Hepatocyte (in vitro differentiated cells): ENCODE measurements at regions not wholly inside any gene's neighbourhood (a gene's known extent, or its start where the extent isn't known, plus 50 kb on each side); places are given as distances from the start of the nearest gene placed in this dataset.
A peak's percentile ranks its signal among the peaks of the same experiment; 100 is the strongest.

Source experiments
- DNase-seq: peaks from one replicate; pipeline ENCODE4 v3.0.0-alpha.2; 2016; ENCODE audit warnings: low spot score
- H2AFZ ChIP-seq: fragments of 200-600 bp; sonication (generic); 2 replicates; pipeline ENCODE4 v1.6.0; 2016; ENCODE audit warnings: antibody characterized with exemption, mild to moderate bottlenecking
- H3K27ac ChIP-seq: fragments of 200-600 bp; sonication (generic); 2 replicates; pipeline ENCODE4 v1.5.1; 2016; ENCODE audit warnings: mild to moderate bottlenecking
- H3K27me3 ChIP-seq: fragments of 200-600 bp; sonication (generic); 2 replicates; pipeline ENCODE4 v1.6.1; 2016
- H3K36me3 ChIP-seq: fragments of 200-600 bp; sonication (generic); replicated peaks from 2 replicates; pipeline ENCODE4 v1.5.1; 2016; ENCODE audit warnings: low read depth; ENCODE audit not compliant: insufficient read depth
- H3K4me1 ChIP-seq: fragments of 200-600 bp; sonication (generic); 2 replicates; pipeline ENCODE4 v1.5.1; 2016; ENCODE audit warnings: mild to moderate bottlenecking, moderate library complexity; ENCODE audit not compliant: insufficient read depth
- H3K4me2 ChIP-seq: fragments of 200-600 bp; sonication (generic); 2 replicates; pipeline ENCODE4 v1.6.0; 2016
- H3K4me3 ChIP-seq: fragments of 200-600 bp; sonication (generic); 2 replicates; pipeline ENCODE4 v1.5.1; 2016; ENCODE audit warnings: mild to moderate bottlenecking
- H3K79me2 ChIP-seq: fragments of 200-600 bp; sonication (generic); 2 replicates; pipeline ENCODE4 v1.6.0; 2017; ENCODE audit warnings: mild to moderate bottlenecking
- H3K9me2 ChIP-seq: fragments of 200-600 bp; sonication (generic); replicated peaks from 2 replicates; pipeline ENCODE4 v1.6.0; 2017; ENCODE audit warnings: mild to moderate bottlenecking; ENCODE audit not compliant: insufficient read depth
- H3K9me3 ChIP-seq: fragments of 200-600 bp; sonication (generic); 2 replicates; pipeline ENCODE4 v1.5.1; 2016; ENCODE audit warnings: low read depth, mild to moderate bottlenecking
- H4K20me1 ChIP-seq: fragments of 200-600 bp; sonication (generic); 2 replicates; pipeline ENCODE4 v1.6.0; 2016; ENCODE audit warnings: mild to moderate bottlenecking; ENCODE audit not compliant: insufficient read depth, poor library complexity, severe bottlenecking
- EZH2 ChIP-seq: fragments of 200-600 bp; sonication (generic); IDR thresholded peaks from 2 replicates; pipeline ENCODE4 v1.6.1; 2016; ENCODE audit warnings: antibody characterized with exemption, mild to moderate bottlenecking, borderline replicate concordance
- EZH2phosphoT487 ChIP-seq: fragments of 200-600 bp; sonication (generic); IDR thresholded peaks from one replicate; pipeline ENCODE4 v1.6.1; 2018; ENCODE audit warnings: antibody characterized with exemption, mild to moderate bottlenecking, low read depth, moderate library complexity; ENCODE audit not compliant: unreplicated experiment, severe bottlenecking
- WGBS: methylation state at CpG from one replicate; pipeline ENCODE4 v1.1.6; 2016; ENCODE audit warnings: low lambda C conversion rate; ENCODE audit errors: missing lambda C conversion rate; 5-methylcytosine and 5-hydroxymethylcytosine counted together
- TF ChIP-seq, protein P1 (sequence below): fragments of 200-600 bp; sonication (generic); IDR thresholded peaks from 2 replicates; pipeline ENCODE4 v1.5.1; 2016; ENCODE audit warnings: antibody characterized with exemption, mild to moderate bottlenecking; ENCODE audit not compliant: poor library complexity

DNA sequence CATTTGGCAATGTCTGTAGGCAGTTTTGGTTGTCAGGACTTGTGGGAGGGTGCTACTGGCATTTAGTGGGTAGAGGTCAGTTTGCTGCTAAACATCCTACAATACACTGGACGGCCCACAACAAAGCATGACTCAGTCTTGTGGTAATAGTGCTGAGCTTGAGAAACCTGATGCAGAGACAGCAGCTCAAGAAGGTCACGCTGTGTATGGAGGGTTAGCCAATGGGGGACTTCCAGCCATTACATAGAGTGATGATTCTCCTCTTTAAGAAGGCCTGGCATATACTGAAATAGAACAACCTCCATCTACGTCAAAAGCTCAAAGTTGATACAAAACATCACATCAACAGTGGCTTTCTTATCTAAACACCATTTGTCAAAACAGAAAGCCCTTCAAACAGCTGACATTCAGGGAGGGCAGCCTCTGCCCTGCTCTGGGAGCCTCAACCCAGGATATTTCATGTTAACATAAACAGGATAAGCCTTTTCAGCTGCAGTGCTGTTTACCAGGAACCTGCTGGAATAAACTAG lies 143.0 kb downstream of the GPBP1 start:
- 44% methylated on average over 3 of the region's 3 CpGs for WGBS
- no peak overlapping the region for H2AFZ ChIP-seq
- peak; percentile 74 for DNase-seq
- H3K9me3 ChIP-seq: no peaks in the 10 kb centered on the region
- no peaks in the 10 kb centered on the region for H3K79me2 ChIP-seq
- H3K27me3 ChIP-seq: no peaks in the 10 kb centered on the region
- TF ChIP-seq, protein P1, sequence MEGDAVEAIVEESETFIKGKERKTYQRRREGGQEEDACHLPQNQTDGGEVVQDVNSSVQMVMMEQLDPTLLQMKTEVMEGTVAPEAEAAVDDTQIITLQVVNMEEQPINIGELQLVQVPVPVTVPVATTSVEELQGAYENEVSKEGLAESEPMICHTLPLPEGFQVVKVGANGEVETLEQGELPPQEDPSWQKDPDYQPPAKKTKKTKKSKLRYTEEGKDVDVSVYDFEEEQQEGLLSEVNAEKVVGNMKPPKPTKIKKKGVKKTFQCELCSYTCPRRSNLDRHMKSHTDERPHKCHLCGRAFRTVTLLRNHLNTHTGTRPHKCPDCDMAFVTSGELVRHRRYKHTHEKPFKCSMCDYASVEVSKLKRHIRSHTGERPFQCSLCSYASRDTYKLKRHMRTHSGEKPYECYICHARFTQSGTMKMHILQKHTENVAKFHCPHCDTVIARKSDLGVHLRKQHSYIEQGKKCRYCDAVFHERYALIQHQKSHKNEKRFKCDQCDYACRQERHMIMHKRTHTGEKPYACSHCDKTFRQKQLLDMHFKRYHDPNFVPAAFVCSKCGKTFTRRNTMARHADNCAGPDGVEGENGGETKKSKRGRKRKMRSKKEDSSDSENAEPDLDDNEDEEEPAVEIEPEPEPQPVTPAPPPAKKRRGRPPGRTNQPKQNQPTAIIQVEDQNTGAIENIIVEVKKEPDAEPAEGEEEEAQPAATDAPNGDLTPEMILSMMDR: no peak
- TF ChIP-seq EZH2 (no peak), EZH2phosphoT487 (peak; percentile 37)
- H3K36me3 ChIP-seq: no peaks in the 10 kb centered on the region
- H3K4me3 ChIP-seq: no peak overlapping the region
- no peaks in the 10 kb centered on the region for H3K9me2 ChIP-seq
- H3K27ac ChIP-seq: peak overlapping the region; percentile 77
- H3K4me2 ChIP-seq: peak overlapping the region; percentile 48
- peaks cover 6% of the 10 kb centered on the region for H3K4me1 ChIP-seq
- no peaks in the 10 kb centered on the region for H4K20me1 ChIP-seq

DNA sequence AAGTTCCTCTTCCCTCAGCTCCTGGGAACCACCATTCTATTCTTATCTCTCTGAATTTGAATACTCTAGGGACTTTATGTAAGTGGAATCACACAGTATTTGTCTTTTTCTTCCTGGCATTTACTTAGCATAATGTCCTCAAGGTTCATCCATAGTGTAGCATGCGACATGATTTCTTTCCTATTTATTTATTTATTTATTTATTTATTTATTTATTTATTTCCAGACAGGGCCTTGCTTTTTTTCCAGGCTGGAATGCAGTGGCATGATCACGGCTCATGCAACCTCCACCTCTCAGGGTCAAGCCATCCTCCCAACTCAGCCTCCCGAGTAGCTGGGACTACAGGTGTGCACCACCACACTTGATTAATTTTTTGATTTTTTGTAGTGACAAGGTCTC lies 142.1 kb downstream of the GPBP1 start:
- H3K27ac ChIP-seq: peak overlapping the region; percentile 68
- no peak for DNase-seq
- H3K36me3 ChIP-seq: no peaks in the 10 kb centered on the region
- TF ChIP-seq, protein P1: no peak
- TF ChIP-seq EZH2: no peak
- no peak for TF ChIP-seq EZH2phosphoT487
- no peaks in the 10 kb centered on the region for H3K79me2 ChIP-seq
- H3K9me2 ChIP-seq: no peaks in the 10 kb centered on the region
- no peaks in the 10 kb centered on the region for H3K27me3 ChIP-seq
- WGBS: 97% methylated on average over 3 of the region's 3 CpGs
- H4K20me1 ChIP-seq: no peaks in the 10 kb centered on the region
- H3K9me3 ChIP-seq: no peaks in the 10 kb centered on the region
- no peak overlapping the region for H3K4me3 ChIP-seq
- H3K4me1 ChIP-seq: peaks cover 6% of the 10 kb centered on the region
- no peak overlapping the region for H2AFZ ChIP-seq
- H3K4me2 ChIP-seq: no peak overlapping the region
